HG02623 (cell line): ENCODE measurements at regions not wholly inside any gene's neighbourhood (a gene's known extent, or its start where the extent isn't known, plus 50 kb on each side); places are given as distances from the start of the nearest gene placed in this dataset.
"Not testable (repeated sequence)": the region's sequence is repeated elsewhere in the genome, so short reads cannot be mapped to it uniquely, and the experiment has no call there.

Source experiments
- ATAC-seq: cut with Tn5 transposase; IDR thresholded peaks from one replicate; pipeline ENCODE4 v1.9.1; 2021; ENCODE audit warnings: moderate library complexity; ENCODE audit not compliant: unreplicated experiment

DNA sequence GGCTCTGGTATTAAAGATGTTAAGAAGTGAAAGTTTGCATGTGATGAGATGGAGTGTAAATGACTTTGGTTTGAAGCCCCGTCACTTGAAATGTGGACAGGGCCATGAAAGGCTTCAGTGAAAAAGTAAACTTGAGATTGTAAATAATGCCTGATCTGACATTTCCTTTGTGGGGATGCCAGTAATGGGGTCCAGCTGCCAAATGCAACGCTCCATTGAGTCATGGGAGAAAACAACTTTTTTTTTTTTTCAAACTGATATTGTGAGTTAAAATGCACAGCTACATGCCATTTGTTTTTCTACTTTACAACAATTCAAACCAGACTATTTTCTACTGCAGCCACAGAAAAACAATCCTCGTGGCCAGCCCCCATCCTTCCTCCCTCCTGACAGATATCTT is 327.0 kb upstream of the TNC start:
- no peak for ATAC-seq

DNA sequence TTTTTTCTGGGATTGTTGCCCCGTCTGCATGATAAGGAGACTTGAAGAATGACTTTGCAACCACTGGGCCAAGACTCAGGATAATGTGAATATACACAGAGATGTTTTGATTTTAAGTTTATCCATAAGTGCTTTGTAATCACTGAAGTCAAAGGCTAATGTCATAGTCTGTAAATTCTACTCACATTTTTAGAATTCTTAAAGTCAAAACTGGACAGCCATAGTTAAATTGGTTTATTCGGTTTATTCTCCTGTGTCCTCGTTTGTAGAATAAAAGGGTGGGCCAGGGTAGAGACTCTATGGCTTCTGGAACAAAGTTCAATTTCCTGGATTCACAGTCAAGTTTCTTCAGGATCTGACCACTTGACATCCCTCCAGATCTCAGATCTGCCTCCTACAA is 327.7 kb upstream of the TNC start:
- no peak for ATAC-seq

DNA sequence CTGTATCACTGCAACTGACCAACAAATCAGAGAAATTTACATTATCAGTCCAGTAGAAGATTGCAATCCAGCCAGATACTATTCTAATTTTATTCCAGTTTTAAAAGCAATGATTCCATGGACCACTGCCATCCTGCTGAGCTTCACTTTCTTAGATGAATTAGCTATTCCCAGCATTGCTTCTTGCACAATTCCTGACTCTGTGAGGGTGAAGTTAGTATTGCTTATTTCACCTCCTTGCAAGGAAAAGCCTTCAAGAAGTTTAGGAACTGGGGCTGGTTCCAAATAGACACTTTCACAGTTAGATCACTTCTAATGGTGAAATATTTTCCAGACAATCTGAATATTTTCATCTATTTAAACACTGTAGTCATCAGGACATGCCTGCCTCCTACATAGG is 338.6 kb upstream of the TNC start:
- ATAC-seq = no peak

DNA sequence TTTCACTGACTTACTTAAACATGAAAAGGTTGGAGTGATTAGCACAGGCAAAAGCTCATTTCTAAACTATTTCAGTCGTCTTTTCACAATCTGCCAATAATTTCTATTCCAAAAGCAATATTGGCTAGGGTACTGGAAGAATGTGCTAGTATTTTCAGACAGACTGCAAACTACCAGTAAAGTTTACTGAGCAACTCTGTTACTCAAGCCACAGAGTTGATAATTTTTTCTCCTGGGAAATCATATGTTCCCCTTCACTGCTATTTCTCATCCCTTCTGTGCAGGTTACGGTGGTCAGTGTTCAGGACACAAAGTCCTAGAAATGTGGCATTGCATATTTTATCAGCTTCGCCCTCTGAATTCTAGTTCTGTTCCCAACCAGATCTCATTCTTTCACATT is 343.3 kb upstream of the TNC start:
- no peak for ATAC-seq

DNA sequence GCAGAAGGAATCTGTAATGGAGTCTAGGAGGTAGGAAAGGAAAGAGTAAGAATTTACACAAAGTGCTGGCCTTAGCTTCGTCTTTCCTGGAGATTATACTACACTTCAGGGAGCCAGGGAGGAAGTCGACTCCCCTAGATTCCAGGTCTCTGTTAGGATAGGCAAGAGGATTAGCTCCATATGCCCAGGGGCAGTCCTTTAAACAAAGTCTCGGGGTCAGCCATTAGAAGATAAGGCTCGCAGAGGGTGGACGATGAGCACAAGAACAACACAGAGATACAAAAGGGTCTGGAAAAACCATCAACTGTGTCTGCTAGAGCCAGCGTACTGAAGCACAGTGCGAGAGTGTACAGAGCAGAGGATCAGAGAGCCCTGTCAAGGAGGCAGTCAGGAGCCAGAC is 344.7 kb upstream of the TNC start:
- no peak for ATAC-seq

DNA sequence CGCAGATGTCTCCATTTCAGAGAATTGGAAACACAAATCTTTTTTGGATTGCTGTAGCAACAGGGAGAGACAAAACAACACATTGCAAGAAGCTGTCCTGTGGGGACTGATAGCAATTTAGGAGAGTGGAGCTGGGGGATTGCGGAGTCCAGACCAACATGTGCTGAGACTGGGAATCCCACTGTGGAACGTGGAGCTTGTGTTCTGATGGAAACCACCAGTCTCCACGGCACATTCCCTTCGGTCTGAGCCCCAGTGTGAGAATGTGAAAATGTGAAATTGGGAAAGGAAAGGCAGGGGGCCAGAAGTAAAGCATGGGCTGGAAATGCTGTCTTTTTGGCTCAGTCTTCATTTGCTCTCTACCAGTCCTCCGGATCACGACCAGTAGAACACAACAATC is 348.8 kb upstream of the TNC start:
- ATAC-seq = no peak

DNA sequence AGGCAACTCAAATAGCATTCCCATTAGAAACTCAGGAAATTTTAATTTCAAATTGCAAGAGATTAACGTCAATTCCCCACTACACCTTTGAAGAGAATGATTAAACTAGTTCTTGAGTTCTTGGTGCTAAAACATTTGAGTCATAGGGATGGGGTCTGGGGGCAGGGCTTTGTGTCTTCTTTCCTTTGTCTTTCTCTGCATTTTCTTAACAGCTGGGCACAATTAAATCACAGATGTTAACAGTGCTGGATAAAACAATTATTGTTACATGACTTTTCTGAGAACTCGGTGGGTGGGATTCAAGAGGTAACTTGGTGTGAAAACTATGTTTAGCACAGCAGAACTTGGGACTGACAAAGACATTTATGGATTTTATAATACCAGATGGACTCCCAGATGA is 351.9 kb upstream of the TNC start:
- no peak for ATAC-seq

DNA sequence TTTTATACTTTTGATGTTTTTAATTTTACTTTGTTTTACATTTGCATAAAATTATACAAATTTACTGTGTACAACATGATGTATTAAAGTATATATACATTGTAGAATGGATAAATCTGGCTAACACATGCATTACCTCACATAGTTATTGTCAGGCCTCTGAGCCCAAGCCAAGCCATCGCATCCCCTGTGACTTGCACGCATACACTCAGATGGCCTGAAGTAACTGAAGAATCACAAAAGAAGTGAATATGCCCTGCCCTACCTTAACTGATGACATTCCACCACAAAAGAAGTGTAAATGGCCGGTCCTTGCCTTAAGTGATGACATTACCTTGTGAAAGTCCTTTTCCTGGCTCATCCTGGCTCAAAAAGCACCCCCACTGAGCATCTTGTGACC is 355.1 kb upstream of the TNC start:
- ATAC-seq = not testable (repeated sequence)

DNA sequence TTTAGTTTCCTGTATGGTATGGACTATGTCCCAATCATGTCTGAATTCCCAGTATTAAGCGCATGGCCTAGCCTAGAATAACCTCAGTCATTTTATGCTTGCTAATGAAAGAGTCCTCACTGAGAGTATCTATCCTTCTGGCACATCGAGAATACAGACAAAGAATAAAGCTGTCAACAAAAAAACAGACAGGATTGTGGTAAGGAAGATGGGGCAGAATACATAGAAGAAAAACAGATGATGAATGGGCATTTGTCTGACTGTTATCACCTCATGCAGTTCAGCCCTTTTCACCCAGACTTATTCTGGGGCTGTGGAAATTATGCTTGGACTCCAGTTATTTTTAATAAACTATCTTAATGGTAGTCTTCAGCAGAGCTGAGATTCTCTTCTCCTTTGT is 363.8 kb upstream of the TNC start:
- ATAC-seq = no peak

DNA sequence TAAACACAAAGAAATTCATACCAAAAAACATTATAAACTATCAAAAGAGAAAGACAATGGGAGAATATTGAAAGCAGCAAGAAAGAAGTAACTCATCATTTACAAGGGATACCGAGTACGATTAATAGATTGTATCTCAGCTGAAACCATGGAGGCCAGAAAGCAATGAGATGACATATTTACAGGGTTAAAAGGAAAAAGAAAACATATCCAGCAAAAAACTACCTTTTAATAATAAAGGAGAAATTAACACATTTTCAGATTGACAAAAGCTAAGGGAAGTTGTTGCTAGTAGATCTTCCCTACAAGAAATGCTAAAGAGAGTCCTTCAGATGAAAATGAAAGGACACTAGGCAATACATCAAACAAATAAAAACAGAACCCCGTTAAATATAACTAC is 364.8 kb upstream of the TNC start:
- no peak for ATAC-seq

DNA sequence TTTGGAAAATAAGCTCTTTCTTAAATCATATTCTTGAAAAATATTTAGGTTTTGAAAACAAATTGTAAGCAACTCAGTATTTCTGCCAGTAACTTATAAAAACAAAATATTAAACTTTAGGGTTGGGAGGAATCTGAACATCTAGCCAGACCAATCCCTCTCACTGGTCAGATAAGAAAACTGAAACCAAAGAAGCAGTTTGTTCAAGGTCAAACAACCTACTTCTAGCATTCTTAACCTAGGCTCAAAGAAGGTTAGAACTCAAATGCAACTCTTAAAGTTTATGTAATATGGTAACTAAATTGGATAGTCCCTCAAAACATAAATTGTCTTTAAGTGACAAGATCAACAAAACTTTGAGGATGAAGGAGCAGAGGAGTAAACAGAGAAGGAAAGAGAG is 374.9 kb upstream of the TNC start:
- ATAC-seq = no peak

DNA sequence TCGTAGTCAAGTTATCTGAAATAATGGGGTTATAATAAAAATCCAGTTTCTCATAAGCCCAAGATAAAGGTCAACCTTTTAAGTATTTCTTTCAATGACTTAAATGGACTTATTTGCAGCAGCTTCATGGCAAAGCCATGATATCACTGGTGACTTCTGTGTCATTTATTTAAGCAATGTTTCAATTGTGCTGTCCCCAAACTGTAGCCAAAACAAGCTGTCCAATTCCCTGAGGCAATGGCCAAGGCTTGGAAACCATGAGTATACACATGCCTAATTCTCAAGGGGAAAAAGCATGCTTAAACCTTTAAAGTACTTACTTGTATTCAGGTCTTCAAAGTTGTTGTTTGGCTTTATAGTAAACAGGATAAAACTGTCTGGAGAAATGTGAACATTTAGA is 376.4 kb upstream of the TNC start:
- no peak for ATAC-seq

DNA sequence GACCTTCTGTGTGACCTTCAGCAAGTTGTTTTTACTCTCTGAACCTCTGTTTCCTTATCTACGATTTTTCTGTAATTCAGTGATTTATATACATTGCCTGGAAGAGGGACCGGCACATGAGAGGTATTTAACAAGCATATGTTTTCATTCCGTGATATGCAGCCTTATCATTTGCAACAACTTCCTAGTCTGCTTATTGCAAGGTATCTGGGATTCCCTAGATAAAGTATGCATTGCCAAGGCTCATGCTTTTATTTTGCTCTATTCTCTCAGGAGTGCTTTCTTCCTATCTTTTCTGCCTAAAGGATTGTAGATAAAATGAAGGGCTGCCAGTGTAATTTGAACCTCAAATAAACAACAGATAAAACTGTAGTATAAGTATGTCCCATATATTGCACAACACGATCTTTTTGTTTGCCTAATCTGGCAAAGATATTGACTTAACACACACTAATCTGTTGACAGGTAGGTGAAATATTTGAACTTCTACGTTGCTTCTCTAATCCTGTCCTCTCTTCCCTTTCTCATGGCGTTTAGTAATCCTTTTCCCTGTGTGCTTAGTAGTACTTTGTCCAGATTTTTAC is 377.2 kb upstream of the TNC start:
- ATAC-seq = no peak

DNA sequence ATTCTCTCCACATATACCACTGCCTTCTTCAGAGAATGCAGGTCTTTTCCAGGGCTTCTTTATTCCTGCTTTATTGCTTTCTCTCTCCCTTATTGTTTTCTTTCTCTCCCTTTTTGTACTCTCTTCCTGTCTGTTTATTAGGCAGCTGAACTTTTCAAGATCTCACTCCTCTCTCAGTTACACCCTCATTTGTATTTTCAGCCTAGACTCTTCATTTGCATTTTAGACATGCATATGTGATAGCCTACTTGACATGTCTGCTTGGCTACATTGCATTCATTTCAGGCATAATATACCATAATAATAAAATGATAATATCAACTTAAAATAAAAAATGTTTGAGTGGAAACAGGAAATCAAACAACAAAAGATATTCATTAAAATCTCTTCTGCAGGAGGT is 377.9 kb upstream of the TNC start:
- no peak for ATAC-seq

DNA sequence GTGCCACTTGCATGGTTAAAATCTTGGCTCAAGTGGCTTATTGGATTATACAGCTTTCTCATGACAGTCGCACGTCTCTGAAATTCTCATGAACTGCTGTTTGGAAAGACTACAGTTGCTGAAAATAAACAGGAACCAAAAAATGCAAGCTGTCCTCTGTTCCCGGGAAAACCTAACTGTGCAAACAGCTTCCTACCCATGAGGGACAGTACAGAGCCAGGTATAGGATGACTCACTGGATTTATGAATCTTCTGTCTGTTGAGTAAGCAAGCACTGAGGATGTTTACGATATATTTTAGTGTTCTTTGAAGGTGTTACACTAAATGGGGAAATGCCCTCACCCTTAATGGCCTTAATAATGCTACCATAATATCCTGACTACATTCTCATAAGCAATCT is 380.3 kb upstream of the TNC start:
- no peak for ATAC-seq

DNA sequence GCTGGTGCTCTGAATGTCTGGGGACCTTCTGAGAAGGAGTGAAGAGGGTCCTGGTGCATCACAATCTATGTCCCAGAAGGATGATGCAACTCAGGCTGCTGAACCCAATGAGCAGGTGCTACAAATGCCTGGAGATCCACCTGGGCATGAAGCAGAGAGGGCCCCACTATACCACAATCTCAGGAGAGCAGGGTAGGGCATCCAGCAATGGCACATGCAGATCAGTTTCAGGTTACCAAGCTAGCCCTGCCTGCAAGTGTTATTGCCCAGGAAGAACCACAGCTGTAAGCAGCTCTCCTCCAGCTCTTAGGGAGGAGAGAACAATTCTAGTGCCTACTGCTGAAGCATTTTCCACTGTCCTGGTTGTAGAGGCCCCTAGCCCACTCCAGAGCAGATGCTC is 389.2 kb upstream of the TNC start:
- no peak for ATAC-seq

DNA sequence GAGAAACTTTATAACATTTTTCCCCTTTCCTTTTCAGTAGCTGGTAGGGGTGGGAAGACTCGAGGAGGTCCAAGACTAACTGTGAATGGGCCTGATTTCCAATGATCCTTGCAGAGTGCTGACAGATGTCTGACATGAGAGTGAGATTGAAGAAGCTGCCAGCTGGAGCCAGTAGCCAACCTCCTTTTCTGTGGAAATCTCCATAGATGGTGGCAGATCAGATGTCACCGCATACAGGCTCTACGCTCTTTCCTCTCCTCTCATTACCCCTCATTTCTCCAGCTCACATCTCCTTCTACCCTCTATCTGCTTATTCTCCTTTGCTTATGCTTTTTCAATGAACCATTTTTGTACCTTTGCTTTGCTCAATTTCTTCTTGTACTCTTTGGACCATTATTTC is 395.2 kb upstream of the TNC start:
- no peak for ATAC-seq

DNA sequence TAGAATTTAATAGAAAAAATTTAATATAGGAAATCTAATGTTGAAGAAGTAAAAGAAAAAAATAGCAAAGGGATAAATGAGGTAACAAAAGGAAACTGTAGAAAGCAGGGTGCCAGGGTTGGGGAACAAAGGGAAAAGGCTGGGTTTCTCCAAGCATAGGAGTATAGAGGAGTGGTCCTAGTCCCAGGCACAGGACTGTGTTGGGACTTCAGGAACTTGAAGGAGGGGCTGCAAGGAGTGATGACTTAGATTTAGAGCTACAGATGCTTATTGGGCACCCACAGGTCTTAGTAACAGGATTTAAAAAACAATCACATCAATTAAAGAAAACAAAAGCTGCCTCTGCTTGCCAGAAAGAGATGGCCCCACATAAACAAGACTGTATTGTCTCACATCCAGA is 396.5 kb upstream of the TNC start:
- no peak for ATAC-seq

DNA sequence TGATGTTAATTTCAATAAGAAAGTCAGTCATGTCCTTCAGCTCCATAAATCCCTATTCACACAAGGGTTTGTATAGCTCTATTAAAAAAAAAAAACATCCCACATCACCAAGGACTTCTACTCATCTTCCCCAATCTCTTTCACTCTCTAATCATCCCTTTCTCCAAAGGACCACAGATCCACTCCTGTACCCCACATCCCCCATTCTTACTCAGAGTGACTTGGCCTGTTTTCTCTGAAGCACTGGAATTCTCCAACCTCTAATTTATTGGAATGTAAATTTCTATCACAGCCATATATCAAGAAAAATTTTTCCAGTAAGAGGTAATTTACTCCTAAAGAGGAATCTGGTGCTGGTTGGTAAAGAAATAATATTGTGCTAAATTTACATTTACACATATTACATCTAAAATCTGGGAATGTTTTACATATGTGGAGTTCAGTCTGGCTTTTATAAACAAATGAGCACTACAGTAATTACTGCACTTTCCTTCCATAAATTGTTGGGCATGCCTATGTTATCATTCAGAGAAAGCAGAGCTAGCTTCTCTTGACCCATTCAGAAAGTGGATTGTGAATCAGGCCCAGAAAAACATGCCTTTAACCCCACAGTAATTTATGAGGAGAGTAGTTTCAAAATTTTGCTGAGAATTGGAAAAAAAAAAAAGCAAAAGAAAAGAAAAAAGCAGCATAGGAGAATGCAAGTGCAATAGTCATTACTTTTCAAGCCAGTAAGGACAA is 399.5 kb upstream of the TNC start:
- no peak for ATAC-seq

DNA sequence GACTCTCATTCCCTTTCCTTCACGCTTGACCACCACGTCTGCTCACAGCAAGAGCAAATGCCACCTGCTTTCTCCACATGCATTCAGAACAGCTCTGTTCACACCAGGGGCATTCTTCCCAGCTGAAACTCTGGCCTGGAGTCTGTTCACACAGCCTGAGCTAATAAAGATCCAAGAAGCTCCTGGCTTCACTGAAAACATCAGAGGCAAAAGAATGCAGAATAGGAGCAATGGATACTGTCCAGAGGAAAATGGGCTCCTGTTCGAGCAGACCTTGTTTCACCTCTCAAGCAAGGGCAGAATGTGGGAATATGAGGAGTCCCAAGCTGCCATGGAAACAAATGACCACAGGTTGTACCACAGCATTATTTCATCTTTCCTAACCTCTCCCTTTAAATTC is 402.7 kb upstream of the TNC start:
- no peak for ATAC-seq

DNA sequence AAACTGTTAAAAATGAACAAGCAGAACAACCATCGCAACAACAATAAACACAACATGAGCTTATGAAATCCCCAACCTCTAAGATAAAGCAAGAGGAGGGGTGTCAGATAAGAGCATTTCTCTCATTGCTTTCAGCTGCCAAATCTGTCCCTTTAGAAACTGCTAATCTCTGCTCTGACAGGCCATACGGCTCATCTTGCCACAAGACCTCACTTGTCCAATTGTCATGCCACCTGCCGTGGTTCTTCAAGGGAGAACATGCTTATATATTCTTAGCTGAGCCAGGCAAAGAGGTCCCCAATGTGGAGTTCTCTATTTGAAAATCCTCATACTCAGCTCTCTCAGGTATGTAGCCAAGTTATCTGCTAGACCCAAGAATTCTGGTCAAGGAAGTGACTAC is 405.0 kb upstream of the TNC start:
- no peak for ATAC-seq

DNA sequence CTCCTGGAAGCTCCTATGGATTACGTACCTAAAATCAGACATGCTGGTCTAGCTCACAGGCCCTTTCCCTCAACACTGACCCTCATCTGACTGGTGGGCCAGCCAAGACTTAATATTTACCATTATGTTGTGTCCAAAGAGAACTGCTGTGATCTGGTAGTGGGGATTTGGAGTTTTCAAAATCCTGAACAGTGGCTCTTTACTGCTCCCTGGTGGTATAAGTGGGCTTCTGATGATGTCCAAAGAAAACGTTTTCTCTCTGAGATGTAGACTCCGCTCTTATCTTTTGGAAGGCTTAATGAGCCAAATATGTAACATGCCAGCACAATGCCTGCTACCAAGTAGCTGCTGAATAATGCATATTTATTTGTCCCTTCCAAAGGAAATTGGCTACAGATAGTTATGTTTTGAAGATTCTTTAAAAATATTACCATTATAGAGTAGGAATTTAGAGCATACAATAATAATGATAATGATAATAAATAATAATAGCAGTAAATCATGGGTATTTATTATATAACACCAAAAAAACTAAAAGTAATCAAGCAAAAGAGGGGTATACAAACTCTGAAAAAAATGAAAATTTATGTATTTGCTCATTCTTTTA is 406.6 kb upstream of the TNC start:
- no peak for ATAC-seq
